ENCODE measurements at regions not wholly inside any gene's neighbourhood (a gene's known extent, or its start where the extent isn't known, plus 50 kb on each side); places are given as distances from the start of the nearest gene placed in this dataset.

DNA sequence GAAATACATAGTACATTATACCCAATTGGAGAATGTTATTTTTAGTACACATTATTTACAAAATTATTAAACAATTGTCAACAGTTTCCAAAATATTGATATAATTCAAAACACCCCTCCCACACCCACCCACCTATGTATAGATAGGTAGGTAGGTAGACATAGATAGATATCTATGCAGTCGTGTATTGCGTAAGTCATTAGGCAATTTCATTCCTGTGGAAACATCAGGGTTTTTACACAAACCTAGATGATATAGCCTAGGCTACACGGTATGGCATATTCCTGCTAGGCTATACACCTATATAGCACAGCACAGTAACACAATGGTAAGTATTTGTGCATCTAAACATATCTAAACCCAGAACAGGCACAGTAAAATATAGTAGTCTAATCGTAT, 377.3 kb downstream of the ANXA1 start:
- TF ChIP-seq, protein P1, sequence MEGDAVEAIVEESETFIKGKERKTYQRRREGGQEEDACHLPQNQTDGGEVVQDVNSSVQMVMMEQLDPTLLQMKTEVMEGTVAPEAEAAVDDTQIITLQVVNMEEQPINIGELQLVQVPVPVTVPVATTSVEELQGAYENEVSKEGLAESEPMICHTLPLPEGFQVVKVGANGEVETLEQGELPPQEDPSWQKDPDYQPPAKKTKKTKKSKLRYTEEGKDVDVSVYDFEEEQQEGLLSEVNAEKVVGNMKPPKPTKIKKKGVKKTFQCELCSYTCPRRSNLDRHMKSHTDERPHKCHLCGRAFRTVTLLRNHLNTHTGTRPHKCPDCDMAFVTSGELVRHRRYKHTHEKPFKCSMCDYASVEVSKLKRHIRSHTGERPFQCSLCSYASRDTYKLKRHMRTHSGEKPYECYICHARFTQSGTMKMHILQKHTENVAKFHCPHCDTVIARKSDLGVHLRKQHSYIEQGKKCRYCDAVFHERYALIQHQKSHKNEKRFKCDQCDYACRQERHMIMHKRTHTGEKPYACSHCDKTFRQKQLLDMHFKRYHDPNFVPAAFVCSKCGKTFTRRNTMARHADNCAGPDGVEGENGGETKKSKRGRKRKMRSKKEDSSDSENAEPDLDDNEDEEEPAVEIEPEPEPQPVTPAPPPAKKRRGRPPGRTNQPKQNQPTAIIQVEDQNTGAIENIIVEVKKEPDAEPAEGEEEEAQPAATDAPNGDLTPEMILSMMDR (IDR thresholded peaks at IDR 0.05; ENCODE audit: low read depth, low read length, poor library complexity, severe bottlenecking) = no peak
- no peak for TF ChIP-seq EZH2phosphoT487 (IDR thresholded peaks at IDR 0.05; ENCODE audit: borderline replicate concordance, low read length)

Data from DOHH2 (cell line).